Transverse colon (tissue), 4 donors: ENCODE measurements at regions not wholly inside any gene's neighbourhood (a gene's known extent, or its start where the extent isn't known, plus 50 kb on each side); places are given as distances from the start of the nearest gene placed in this dataset.
A peak's percentile ranks its signal among the peaks of the same experiment; 100 is the strongest.

ENCODE experiments used
- DNase-seq: peaks from one replicate; pipeline ENCODE4 v3.0.0-alpha.2; 2019
- H3K27ac ChIP-seq, 4 donors: fragments of 200-600 bp; sonication (generic); 2 replicates each; pipeline ENCODE4 v1.5.1; 2016 to 2018; ENCODE audit warnings: inconsistent platforms in 4 of 4
- H3K27me3 ChIP-seq: fragments of 200-600 bp; sonication (generic); 2 replicates; pipeline ENCODE4 v1.5.1; 2017; ENCODE audit warnings: inconsistent platforms
- H3K36me3 ChIP-seq, 4 donors: fragments of 200-600 bp; sonication (generic); 2 replicates each; pipeline ENCODE4 v1.5.1; 2017 to 2019; ENCODE audit warnings: inconsistent platforms in 4 of 4
- H3K4me1 ChIP-seq, 4 donors: fragments of 200-600 bp; sonication (generic); 2 replicates each; pipeline ENCODE4 v1.5.1; 2017 to 2020; ENCODE audit warnings: inconsistent platforms in 4 of 4
- H3K4me3 ChIP-seq, 4 donors: fragments of 200-600 bp; sonication (generic); 1 replicate in 1 of 4; 2 replicates in 3 of 4; pipeline versions ENCODE4 v1.5.1 to v1.6.1; 2017 to 2019; ENCODE audit warnings: inconsistent platforms in 4 of 4
- H3K9me3 ChIP-seq, 2 donors: fragments of 200-600 bp; sonication (generic); 2 replicates each; pipeline ENCODE4 v1.5.1; 2017 to 2019; ENCODE audit warnings: inconsistent platforms in 2 of 2
- EP300 ChIP-seq: sonication (generic); formaldehyde crosslinking; IDR thresholded peaks from one replicate; pipeline ENCODE4 v1.6.1; 2017; ENCODE audit warnings: antibody characterized with exemption, low read depth
- POLR2A ChIP-seq: fragments of 450-650 bp; IDR thresholded peaks from one replicate; pipeline ENCODE4 v1.6.1; 2016; ENCODE audit warnings: antibody characterized with exemption, mild to moderate bottlenecking, moderate library complexity
- POLR2AphosphoS5 ChIP-seq, 3 donors: sonication (generic); formaldehyde crosslinking; IDR thresholded peaks; one replicate each; pipeline ENCODE4 v1.6.1; 2016; ENCODE audit warnings: antibody characterized with exemption in 3 of 3
- WGBS, 2 donors: methylation state at CpG; one replicate each; pipeline ENCODE4 v1.1.5; 2018; ENCODE audit warnings: low coverage in 1 of 2; 5-methylcytosine and 5-hydroxymethylcytosine counted together
- in situ Hi-C, 4 donors: fragments of 200-750 bp; cut with MboI; loops; one replicate each; pipeline versions ENCODE4 v1.15.0 to v1.15.1; 2017; ENCODE audit warnings: low sequenced_read_pairs in 3 of 4, low pct_ligation_motif_present in 1 of 4, low pct_unique_long_range_greater_than_20kb in 1 of 4
- intact Hi-C: fragments of 100-400 bp; cut with DNase I; formaldehyde crosslinking; loops from one replicate; pipeline ENCODE4 v1.15.1; 2023; ENCODE audit warnings: low total_unique reads
- TF ChIP-seq, protein P1 (sequence below), 5 experiments: fragments of 200-600 bp in 3 of 5; fragments of 450-650 bp in 2 of 5; sonication (generic) in 3 of 5; IDR thresholded peaks; 1 replicate in 2 of 5; 2 replicates in 3 of 5; pipeline ENCODE4 v1.5.1; 2016 to 2017; ENCODE audit warnings: antibody characterized with exemption in 5 of 5, inconsistent platforms in 3 of 5, mild to moderate bottlenecking in 2 of 5, moderate library complexity in 1 of 5

DNA sequence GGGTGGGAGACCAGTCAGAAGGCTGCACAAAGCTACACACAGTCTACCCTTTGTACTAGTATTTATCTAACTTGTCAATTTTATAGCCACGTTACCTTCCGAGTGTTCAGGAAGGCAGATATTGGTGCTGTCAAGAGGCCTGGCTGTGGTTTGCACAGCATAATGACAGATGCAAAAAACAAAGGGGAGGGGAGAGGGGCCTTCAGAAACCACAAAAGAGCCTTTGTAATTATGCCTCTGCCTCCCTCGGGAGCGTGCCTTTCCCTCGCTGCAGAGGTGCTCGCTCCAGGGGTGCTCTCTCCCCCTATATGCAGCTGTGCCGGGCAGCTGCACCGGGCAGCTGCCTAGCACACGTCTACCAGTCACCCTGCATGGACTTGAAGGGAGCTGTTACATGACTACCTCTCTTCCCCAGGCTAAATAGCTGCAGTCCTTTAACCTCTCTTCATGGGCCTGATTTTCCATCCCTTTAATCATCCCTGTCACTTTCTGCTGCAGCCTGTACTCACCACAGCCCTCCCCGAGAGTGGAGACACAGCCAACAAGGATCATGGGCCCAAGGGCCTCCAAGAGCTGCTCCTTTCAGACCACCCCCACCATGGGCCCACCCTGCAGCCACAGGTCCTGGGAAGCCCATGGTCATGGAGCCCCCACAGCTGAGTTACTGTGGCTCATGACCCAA is 168.4 kb upstream of the PKDCC start:
- H3K36me3 ChIP-seq: no peaks in the 10 kb centered on the region
- 20 to 44% methylated on average over 2 to 9 of the region's 10 CpGs for WGBS, 2 donors
- TF ChIP-seq POLR2AphosphoS5 (IDR thresholded peaks at IDR 0.05) (no peak), POLR2A (no peak), EP300 (no peak)
- TF ChIP-seq, protein P1, sequence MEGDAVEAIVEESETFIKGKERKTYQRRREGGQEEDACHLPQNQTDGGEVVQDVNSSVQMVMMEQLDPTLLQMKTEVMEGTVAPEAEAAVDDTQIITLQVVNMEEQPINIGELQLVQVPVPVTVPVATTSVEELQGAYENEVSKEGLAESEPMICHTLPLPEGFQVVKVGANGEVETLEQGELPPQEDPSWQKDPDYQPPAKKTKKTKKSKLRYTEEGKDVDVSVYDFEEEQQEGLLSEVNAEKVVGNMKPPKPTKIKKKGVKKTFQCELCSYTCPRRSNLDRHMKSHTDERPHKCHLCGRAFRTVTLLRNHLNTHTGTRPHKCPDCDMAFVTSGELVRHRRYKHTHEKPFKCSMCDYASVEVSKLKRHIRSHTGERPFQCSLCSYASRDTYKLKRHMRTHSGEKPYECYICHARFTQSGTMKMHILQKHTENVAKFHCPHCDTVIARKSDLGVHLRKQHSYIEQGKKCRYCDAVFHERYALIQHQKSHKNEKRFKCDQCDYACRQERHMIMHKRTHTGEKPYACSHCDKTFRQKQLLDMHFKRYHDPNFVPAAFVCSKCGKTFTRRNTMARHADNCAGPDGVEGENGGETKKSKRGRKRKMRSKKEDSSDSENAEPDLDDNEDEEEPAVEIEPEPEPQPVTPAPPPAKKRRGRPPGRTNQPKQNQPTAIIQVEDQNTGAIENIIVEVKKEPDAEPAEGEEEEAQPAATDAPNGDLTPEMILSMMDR (IDR thresholded peaks at IDR 0.05): no peak
- no peaks in the 10 kb centered on the region for H3K27me3 ChIP-seq
- peaks cover 12 to 27% (median 15%) of the 10 kb centered on the region in 4 donors for H3K4me1 ChIP-seq
- DNase-seq: no peak
- no peak overlapping the region for H3K4me3 ChIP-seq
- H3K9me3 ChIP-seq: no peaks in the 10 kb centered on the region
- in situ Hi-C loops (no loop called here), intact Hi-C loops (no loop called here)
- peak overlapping the region; percentile 3 to 43 (median 16) for H3K27ac ChIP-seq

DNA sequence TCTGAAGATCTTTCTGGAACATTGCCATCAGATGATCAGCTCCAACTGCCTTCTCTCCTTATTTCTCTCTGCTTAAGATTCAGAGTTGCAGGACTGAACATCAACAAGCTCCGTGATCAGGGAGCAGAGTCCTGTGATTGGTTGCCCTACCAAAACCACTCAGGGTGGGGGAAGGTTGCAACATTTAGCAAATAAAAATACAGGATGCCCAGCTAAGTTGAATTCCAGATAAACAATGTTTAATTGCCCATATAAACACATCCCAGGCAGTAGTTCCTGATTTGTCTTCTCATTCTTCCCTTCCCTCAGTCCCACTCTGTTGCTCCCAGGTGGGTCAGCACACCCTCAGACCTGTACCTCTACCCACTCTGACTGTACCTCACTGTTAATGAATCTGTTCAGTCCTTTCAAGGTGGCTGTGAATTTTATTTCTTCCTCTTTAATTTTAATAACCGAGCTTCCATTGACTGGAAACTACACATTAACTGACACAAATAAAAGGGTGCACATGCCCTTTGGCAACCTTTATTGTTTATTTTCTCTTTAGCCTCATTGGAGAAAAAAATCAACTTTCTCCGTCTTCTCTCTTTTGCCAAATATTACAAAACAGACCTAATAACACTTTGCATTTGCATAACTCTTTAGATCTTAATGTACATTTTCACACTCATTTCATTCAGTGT is 167.1 kb upstream of the PKDCC start:
- Histone ChIP-seq H3K4me3 (no peak overlapping the region), H3K9me3 (no peaks in the 10 kb centered on the region), H3K27me3 (no peaks in the 10 kb centered on the region), H3K4me1 (peaks cover 12 to 27% (median 15%) of the 10 kb centered on the region in 4 donors), H3K27ac (peak overlapping the region in 1 of 4 donors; percentile 18), H3K36me3 (no peaks in the 10 kb centered on the region)
- TF ChIP-seq, protein P1 (IDR thresholded peaks at IDR 0.05): no peak
- TF ChIP-seq POLR2AphosphoS5 (IDR thresholded peaks at IDR 0.05) (no peak), POLR2A (no peak), EP300 (no peak)
- in situ Hi-C loops (no loop called here), intact Hi-C loops (no loop called here)
- WGBS, 2 donors: 61 to 75% methylated on average over 3 of the region's 3 CpGs
- no peak for DNase-seq

DNA sequence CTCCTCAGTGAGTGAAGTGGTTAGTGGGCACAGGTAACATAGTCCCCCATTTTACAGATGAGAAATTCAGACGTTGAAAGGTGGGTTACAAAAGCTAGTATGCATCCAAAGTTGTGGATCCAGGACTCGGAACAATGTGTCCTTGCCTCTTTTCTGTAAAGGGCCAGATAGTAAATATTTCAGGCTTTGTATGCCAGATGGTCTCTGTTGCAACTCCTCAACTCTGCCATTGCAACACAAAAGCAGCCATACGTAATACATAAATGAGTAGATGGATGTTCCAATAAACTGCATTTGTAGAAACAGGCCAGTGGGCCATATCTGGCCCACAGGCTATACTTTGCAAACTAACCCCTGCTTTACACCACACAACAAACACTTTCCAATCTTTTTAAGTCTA is 166.6 kb upstream of the PKDCC start:
- TF ChIP-seq EP300 (no peak), POLR2AphosphoS5 (IDR thresholded peaks at IDR 0.05) (peak in 2 of 3 donors; percentile 40 to 69)
- Histone ChIP-seq H3K27me3 (no peaks in the 10 kb centered on the region), H3K4me1 (peaks cover 12 to 23% (median 15%) of the 10 kb centered on the region in 4 donors), H3K4me3 (no peak overlapping the region), H3K36me3 (no peaks in the 10 kb centered on the region), H3K27ac (no peak overlapping the region), H3K9me3 (no peaks in the 10 kb centered on the region)
- DNase-seq: no peak
- intact Hi-C loops: no loop called here
- in situ Hi-C loops: no loop called here
- WGBS, 2 donors: 83 to 88% methylated on average over 1 to 3 of the region's 3 CpGs

DNA sequence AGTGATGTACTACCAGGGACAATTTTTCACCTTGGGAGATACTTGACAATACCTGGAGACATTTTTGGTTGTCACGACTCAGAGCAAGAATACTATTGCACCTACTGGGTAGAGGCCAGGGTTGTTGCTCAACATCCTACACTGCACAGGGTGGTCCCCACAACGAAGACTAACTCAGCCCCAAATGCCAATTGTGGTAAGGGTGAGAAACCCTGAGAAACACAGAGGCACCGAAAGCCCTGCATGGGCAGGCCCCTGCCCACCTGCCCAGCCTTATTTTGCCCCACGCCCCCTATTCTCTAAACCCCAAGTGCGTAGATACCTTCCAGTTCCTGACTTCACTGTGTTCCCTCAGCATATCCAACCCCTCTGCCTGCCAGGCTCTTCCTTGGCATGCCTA is 163.1 kb upstream of the PKDCC start:
- intact Hi-C loops: no loop called here
- Histone ChIP-seq H3K4me1 (peaks cover 4 to 11% (median 7%) of the 10 kb centered on the region in 4 donors), H3K4me3 (no peak overlapping the region), H3K27ac (no peak overlapping the region), H3K27me3 (no peaks in the 10 kb centered on the region), H3K36me3 (no peaks in the 10 kb centered on the region), H3K9me3 (no peaks in the 10 kb centered on the region)
- in situ Hi-C loops: no loop called here
- no peak for TF ChIP-seq POLR2AphosphoS5 (IDR thresholded peaks at IDR 0.05)
- no peak for TF ChIP-seq EP300
- TF ChIP-seq POLR2A: no peak
- TF ChIP-seq, protein P1 (IDR thresholded peaks at IDR 0.05): no peak
- DNase-seq: no peak
- WGBS, 2 donors: 77% methylated on average over 5 of the region's 5 CpGs; no CpG with 5 or more reads in 1 of the 2 donors
